Fibroblast of skin of abdomen (primary cell): ENCODE measurements at regions not wholly inside any gene's neighbourhood (a gene's known extent, or its start where the extent isn't known, plus 50 kb on each side); places are given as distances from the start of the nearest gene placed in this dataset.
"Not testable (repeated sequence)": the region's sequence is repeated elsewhere in the genome, so short reads cannot be mapped to it uniquely, and the experiment has no call there.

Source experiments
- DNase-seq: peaks from one replicate; pipeline ENCODE4 v3.0.0-alpha.2; 2013

DNA sequence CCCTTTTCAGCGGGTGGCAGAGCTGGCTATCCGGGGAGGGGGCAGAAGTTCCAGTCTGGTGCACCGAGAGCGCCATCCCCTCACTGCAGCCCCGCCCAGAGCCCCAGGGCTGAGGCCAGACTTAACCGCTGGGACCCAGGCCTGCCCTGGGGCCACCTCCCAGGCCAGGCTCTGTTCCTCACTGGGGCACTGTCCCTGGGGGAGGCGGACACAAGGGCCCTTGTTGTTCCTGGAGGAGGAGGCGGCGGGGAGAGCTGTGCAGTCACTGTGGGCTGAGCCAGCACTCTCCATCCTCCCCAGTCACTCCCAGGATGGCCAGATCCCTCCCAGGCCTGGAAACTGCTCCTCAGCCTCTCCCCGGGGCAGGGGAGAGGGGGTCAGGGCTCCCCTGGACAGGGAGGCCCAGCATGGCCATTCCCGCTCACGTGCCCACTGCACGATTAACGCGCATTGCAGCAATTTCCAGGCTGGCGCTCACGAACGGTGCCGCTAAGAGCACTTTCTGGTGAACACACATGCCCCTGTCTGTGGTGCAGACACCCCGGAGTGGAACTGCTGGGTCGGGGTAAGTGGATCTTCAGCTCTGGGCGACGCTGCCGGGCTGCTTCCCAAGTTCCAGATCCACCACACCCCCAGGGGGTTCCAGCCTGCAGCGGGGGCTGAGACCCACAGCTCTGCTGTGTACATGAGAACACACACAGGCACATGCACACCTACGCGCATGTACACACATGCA, 89.8 kb upstream of the SFSWAP start:
- DNase-seq = no peak

DNA sequence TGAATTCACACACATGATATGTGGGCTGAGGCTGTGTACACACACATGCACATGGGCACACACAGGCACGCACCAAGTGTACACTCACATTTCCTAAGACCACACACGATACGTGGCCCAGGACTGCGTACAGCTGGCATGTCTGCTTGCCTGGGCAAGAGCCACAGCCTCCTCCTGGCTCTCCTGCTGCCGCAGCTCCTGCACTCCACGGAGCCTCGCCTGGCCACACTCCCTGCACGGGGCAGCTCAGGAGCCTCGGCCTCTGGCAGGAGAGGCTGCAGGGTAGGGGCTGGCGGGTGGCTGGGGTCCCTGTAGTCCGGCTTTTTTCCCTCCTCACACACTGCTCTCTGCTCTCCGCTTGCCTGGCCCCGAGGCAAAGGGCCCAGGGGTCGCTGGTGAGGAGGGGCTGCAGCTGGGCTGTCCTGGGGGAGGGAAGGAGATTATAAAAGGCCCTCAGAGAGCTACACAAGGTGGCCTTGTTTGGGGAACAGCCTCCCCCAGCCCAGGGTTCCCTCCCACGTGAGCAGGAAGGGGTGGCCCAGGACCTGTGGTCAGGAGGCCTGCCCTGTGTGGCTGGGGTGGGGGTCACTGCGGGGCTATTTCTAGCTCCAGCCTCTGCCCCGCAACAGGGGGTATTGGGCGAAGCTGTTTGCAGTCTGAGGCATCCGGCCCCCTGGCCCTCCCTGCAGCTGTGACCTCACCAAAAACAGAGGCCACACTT, 89.0 kb upstream of the SFSWAP start:
- DNase-seq = no peak

DNA sequence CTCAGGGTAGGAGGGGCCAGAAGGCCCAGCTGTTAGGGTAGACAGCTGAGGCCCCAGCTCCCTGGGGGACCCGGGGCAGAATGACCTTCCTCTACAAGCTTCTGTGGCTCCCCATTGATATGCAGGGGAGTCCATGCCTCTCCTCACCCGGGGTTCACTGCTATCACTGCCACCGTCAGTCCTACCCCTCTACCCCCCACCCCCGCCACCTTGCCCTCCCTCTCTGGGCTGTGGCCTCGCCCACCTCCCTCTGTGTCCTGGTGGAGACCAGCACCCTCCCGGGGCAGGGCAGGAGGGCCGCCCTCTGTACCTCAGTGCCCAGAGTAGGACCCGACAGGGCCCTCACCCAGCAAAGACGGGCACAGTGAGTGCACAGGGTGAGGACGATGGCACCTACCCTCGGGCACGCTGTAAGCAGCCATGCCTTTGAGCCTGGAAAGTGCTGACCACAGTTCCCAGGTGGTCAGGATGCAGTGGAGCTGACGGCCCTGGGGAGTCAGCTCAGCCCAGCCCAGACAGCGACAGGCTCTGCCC, 88.4 kb upstream of the SFSWAP start:
- no peak for DNase-seq

GRCh38 chr12:131623404-131624368, 87.2 kb upstream of the SFSWAP start:
- DNase-seq = not testable (repeated sequence)

- DNase-seq = not testable (repeated sequence)
These were observed 86.5 kb upstream of the SFSWAP start for GRCh38 chr12:131624369-131624739.

GRCh38 chr12:131624756-131625501, 86.0 kb upstream of the SFSWAP start:
- DNase-seq = not testable (repeated sequence)

- not testable (repeated sequence) for DNase-seq
These were observed 84.7 kb upstream of the SFSWAP start for GRCh38 chr12:131625966-131626722.

GRCh38 chr12:131627151-131628022, 83.5 kb upstream of the SFSWAP start:
- DNase-seq = not testable (repeated sequence)

DNA sequence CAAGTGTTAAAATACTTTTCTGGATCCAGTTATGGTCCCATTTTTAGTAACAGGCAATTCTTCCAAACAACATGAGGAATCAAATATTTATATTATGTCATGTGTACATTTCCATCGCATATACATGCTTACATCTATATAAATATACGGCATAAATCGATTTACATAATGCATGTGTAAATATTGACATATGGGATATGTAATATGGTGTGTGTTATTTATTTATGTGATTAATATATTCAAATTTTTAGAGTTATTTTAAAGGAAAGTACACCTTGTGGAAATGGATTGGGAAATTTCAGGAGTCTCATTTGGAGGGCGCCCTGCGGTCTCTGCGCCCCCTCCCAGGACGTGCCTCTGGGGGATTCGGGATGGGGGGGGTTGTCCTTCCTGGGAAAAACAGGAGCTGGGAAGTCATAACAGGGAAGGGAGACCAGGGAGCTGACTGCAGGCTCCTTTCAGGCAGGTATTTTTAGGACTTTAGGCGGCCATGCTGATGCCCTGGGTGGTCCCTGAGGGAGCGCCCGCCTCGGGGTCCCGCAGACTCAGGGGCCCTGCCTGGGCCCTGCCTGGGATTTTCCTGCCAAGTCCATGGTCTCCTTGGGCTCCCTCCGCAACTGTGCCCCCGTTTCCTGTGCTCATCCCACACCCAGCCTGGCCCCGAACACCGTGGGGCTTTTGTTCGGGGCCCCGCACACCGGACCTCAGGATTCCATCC, 82.7 kb upstream of the SFSWAP start:
- DNase-seq = no peak

GRCh38 chr12:131628766-131629448, 82.0 kb upstream of the SFSWAP start:
- DNase-seq = no peak

DNA sequence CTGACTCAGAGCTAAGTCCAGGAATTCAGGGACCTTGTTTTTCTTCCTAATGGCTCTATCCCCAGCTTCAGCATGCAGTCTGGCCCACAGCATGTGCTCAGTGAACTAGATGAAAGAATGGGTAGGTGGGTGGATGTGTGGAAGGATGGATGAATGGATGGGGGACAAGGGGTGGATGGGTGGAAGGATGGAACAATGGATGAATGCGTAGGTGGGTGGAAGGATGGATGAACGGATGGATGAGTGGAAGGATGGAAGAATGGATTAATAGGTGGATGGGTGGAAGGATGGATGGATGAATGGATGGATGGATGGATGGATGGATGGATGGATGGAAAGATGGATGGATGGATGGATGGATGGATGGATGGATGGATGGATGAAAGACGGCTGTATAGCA, 79.7 kb upstream of the SFSWAP start:
- DNase-seq = no peak

DNA sequence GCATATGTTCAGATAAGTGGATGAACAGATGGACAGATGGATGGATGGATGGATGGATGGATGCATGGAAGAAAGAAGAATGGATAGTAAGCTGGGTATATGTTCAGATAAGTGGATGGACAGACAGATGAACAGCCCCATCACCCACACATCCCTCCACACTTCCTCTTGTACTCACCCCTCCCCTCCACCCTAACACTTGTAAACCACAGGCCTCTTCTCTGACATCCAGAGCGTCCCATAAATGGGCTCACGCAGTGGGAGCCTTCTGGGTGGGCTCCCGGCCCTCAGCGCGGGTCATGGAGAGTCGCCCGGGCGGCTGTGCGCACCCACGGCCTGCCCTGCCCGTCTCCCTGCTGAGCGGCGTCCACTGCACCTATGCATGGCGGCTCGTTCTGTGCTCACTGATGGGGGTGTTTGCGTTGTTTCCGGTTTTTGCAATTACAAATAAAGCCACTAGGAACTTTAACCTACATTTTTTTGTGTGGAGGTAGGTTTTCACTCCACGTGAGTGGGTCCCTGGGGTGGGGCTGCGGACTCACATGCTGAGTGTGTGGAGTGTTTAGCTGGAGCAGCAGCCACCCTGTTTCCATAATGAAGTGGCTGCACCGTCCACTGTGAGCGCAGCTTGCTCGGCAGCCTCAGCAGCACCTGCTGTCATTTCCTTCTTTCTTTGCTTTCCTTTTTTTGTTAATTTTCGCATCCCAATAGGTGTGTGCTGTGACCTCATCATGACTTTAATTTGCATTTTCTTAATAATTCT, 78.8 kb upstream of the SFSWAP start:
- DNase-seq = not testable (repeated sequence)

GRCh38 chr12:131632652-131633023, 78.3 kb upstream of the SFSWAP start:
- DNase-seq = not testable (repeated sequence)

DNA sequence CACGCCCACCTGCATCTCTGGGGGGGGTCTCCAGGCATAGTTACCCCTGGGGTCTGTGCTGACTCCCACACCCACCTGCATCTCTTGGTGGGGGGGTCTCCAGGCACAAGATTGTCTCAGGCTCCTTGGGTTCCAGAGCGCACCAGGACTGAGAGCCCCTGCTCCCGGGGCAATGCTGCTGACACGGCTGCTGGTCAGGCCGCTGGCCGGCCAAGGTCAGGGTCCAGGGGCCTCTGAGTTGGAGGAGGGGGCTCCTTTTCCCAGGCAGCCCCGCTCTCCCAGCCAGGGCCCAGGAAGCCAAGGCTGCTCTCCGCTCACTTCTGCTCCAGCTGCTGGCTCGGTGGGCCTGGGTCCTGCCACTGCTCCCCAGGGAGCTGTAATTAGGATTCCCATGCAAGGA, 77.3 kb upstream of the SFSWAP start:
- DNase-seq = not testable (repeated sequence)

GRCh38 chr12:131634037-131634436, 76.9 kb upstream of the SFSWAP start:
- DNase-seq = no peak

- not testable (repeated sequence) for DNase-seq
These were observed 75.9 kb upstream of the SFSWAP start for GRCh38 chr12:131635012-131635411.

DNA sequence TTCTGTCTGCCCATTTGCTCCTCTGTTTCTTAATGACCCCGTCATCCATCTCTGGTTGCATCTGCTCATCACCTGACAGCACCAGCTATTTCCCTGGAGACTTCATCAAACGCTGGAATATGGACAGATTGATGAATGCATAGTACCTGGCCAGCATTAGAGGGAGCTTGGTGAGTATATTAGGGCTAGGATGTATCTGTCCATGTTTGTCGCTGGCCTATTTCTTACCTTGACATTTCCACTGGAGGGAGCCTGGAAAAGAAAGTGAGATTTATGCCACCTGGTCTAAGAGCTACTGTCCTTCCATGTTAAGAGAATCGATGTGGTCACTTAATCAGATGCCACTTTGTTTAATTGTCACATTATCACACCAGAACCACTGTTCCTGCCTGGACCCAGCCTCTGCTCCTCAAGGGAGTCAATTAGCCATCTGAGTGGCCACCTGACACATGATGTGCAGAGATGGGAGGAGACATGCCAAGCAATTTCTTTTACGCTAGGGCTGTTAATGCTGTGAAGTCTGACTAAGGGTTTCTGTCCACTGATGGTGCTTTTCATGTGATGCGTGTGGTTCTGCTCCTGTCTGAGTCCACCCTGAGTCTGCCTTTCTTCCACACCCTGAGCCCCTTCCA, 75.3 kb upstream of the SFSWAP start:
- DNase-seq = no peak

DNA sequence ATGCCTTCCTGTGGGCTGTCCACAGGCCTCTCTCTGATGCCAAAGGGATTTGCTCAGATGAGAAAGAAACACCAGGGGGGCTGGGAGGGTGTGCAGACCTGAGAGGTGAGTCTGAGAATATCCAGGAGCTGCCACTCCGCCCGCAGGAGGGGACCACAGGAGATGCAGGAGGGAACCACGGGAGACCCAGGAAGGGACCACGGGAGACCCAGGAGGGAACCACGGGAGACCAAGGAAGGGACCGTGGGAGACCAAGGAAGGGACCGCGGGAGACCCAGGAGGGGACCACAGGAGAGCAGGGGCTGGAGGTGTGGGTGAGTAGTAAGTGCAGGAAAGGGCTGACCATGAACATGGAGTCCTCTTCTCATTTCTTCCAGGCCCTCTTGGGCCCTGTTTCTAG, 74.6 kb upstream of the SFSWAP start:
- no peak for DNase-seq
